Bronchial epithelial cell (primary cell): ENCODE measurements at regions not wholly inside any gene's neighbourhood (a gene's known extent, or its start where the extent isn't known, plus 50 kb on each side); places are given as distances from the start of the nearest gene placed in this dataset.

Experiments
- DNase-seq: peaks from one replicate; pipeline ENCODE4 v3.0.0-alpha.2; 2010; ENCODE audit warnings: low read depth
- FAIRE-seq: peaks from 2 replicates; lab custom pipeline; 2011; peaks lifted over from hg19 to GRCh38; lab: Jason Lieb, UNC
- H3K27me3 ChIP-seq: 2 replicates; pipeline ENCODE4 v1.5.1; 2011; ENCODE audit warnings: low read length; ENCODE audit not compliant: control insufficient read depth, insufficient read depth
- H3K36me3 ChIP-seq: 2 replicates; pipeline ENCODE4 v1.5.1; 2011; ENCODE audit warnings: low read length; ENCODE audit not compliant: control insufficient read depth, insufficient read depth
- H3K4me3 ChIP-seq: 2 replicates; pipeline ENCODE4 v1.5.1; 2011; ENCODE audit warnings: mild to moderate bottlenecking, low read depth, low read length, control low read depth
- CTCF ChIP-seq: IDR thresholded peaks from 2 replicates; pipeline ENCODE4 v1.5.1; 2011; ENCODE audit warnings: mild to moderate bottlenecking, moderate library complexity, low read length, control low read depth, inconsistent platforms; ENCODE audit not compliant: insufficient read depth, severe bottlenecking

GRCh38 chr3:41140242-41140641 is 59.1 kb upstream of the CTNNB1 start:
- H3K4me3 ChIP-seq = no peak overlapping the region
- FAIRE-seq (no peak), DNase-seq (no peak)
- no peaks in the 10 kb centered on the region for H3K36me3 ChIP-seq
- TF ChIP-seq CTCF = no peak
- no peaks in the 10 kb centered on the region for H3K27me3 ChIP-seq

GRCh38 chr3:41141433-41142167 is 57.7 kb upstream of the CTNNB1 start:
- H3K36me3 ChIP-seq = no peaks in the 10 kb centered on the region
- no peak for TF ChIP-seq CTCF
- DNase-seq (no peak), FAIRE-seq (no peak)
- H3K27me3 ChIP-seq = no peaks in the 10 kb centered on the region
- no peak overlapping the region for H3K4me3 ChIP-seq

- Histone ChIP-seq H3K36me3 (no peaks in the 10 kb centered on the region), H3K27me3 (no peaks in the 10 kb centered on the region), H3K4me3 (no peak overlapping the region)
- no peak for TF ChIP-seq CTCF
- DNase-seq = no peak
- FAIRE-seq = no peak
These were observed 55.8 kb upstream of the CTNNB1 start for GRCh38 chr3:41143421-41144031.

GRCh38 chr3:41144631-41145030 is 54.7 kb upstream of the CTNNB1 start:
- no peak overlapping the region for H3K4me3 ChIP-seq
- no peak for FAIRE-seq
- H3K27me3 ChIP-seq = no peaks in the 10 kb centered on the region
- no peaks in the 10 kb centered on the region for H3K36me3 ChIP-seq
- DNase-seq = no peak
- TF ChIP-seq CTCF = no peak

- no peaks in the 10 kb centered on the region for H3K36me3 ChIP-seq
- FAIRE-seq (no peak), DNase-seq (no peak)
- H3K27me3 ChIP-seq = no peaks in the 10 kb centered on the region
- TF ChIP-seq CTCF = no peak
- no peak overlapping the region for H3K4me3 ChIP-seq
These were observed 50.8 kb upstream of the CTNNB1 start for GRCh38 chr3:41148478-41148877.
